PC-9 (cell line): ENCODE measurements at regions not wholly inside any gene's neighbourhood (a gene's known extent, or its start where the extent isn't known, plus 50 kb on each side); places are given as distances from the start of the nearest gene placed in this dataset.

Experiments
- BruUV-seq: library from RNA; stranded (reverse); fragments of 400-500 nt; replicated peaks from 2 replicates; lab custom pipeline; 2021; lab: Mats Ljungman, UMichigan
- CTCF ChIA-PET: fragments of 300-600 bp; sonication (Branson Sonifier 250); formaldehyde crosslinking; loops from one replicate; lab custom pipeline; 2022; ENCODE audit warnings: antibody characterized with exemption; lab: Charles Lee
- POLR2A ChIA-PET: fragments of 300-600 bp; sonication (Branson Sonifier 250); formaldehyde crosslinking; loops from one replicate; lab custom pipeline; 2022; ENCODE audit warnings: antibody characterized with exemption; ENCODE audit not compliant: unreplicated experiment; lab: Charles Lee
- DNase-seq, 2 experiments: peaks; one replicate each; pipeline versions ENCODE4 v3.0.0 to v3.0.0-alpha.2; 2015 to 2022; ENCODE audit warnings: mixed read lengths in 1 of 2
- H2AFZ ChIP-seq: fragments of 200-600 bp; sonication (generic); 2 replicates; pipeline ENCODE4 v1.8.1; 2017; ENCODE audit warnings: antibody characterized with exemption
- H3F3A ChIP-seq: fragments of 200-600 bp; sonication (generic); 2 replicates; pipeline ENCODE4 v1.8.1; 2017; ENCODE audit warnings: antibody characterized with exemption, mild to moderate bottlenecking, low read depth; ENCODE audit not compliant: insufficient read depth
- H3K27ac ChIP-seq: fragments of 200-600 bp; sonication (generic); 2 replicates; pipeline ENCODE4 v1.6.1; 2016; ENCODE audit warnings: mixed run types
- H3K27me3 ChIP-seq: fragments of 200-600 bp; sonication (generic); 2 replicates; pipeline ENCODE4 v1.6.1; 2016; ENCODE audit warnings: low read depth, mixed run types; ENCODE audit not compliant: insufficient read depth
- H3K36me3 ChIP-seq: fragments of 200-600 bp; sonication (generic); 2 replicates; pipeline ENCODE4 v1.6.1; 2016; ENCODE audit warnings: low read depth, mixed run types
- H3K4me1 ChIP-seq: fragments of 200-600 bp; sonication (generic); replicated peaks from 2 replicates; pipeline ENCODE4 v1.6.1; 2016; ENCODE audit warnings: mixed run types; ENCODE audit not compliant: insufficient read depth
- H3K4me2 ChIP-seq: fragments of 200-600 bp; sonication (generic); 2 replicates; pipeline ENCODE4 v1.6.1; 2017; ENCODE audit warnings: mixed run types
- H3K4me3 ChIP-seq: fragments of 200-600 bp; sonication (generic); 2 replicates; pipeline ENCODE4 v1.6.1; 2016; ENCODE audit warnings: mixed run types
- H3K79me2 ChIP-seq: fragments of 200-600 bp; sonication (generic); 2 replicates; pipeline ENCODE4 v1.6.1; 2017; ENCODE audit warnings: low read depth, mixed run types
- H3K9me2 ChIP-seq: fragments of 200-600 bp; sonication (generic); 2 replicates; pipeline ENCODE4 v1.8.1; 2017; ENCODE audit warnings: mild to moderate bottlenecking; ENCODE audit not compliant: insufficient read depth
- H3K9me3 ChIP-seq: fragments of 200-600 bp; sonication (generic); 2 replicates; pipeline ENCODE4 v1.8.1; 2016; ENCODE audit warnings: low read depth; ENCODE audit not compliant: insufficient read depth
- H4K20me1 ChIP-seq: fragments of 200-600 bp; sonication (generic); 2 replicates; pipeline ENCODE4 v1.8.1; 2017; ENCODE audit not compliant: insufficient read depth
- EZH2 ChIP-seq: fragments of 200-600 bp; sonication (generic); IDR thresholded peaks from 2 replicates; pipeline ENCODE4 v1.8.0; 2017; ENCODE audit warnings: antibody characterized with exemption, low read depth
- intact Hi-C: fragments of 100-400 bp; cut with micrococcal nuclease; formaldehyde crosslinking; loops from one replicate; pipeline ENCODE4 v1.10.0; 2022; ENCODE audit not compliant: unreplicated experiment
- TF ChIP-seq, protein P1 (sequence below): fragments of 200-600 bp; sonication (generic); conservative IDR thresholded peaks from 2 replicates; pipeline ENCODE4 v1.6.1; 2017; ENCODE audit warnings: mixed run types, antibody characterized with exemption, mild to moderate bottlenecking, moderate library complexity

DNA sequence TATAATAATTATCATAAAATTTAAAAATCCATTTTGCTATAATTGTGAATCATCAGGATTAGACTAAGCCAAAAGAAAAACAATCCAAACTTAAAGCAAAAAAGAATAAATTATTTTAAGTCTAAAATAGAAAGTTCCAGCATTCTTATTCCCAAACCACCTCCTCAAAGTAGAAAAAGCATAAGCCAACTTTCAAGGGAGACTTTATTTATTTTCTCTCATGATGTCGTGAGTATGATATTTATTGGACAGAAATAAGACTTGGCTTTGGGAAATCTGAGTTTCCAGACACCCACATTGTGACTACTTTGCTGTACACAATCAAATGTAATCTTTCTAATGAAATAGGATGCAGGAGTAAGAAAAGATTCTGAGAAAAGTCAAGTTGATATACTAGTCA is 372.1 kb downstream of the MTRR start:
- ChIA-PET POLR2A (no interaction called here), CTCF (no interaction called here)
- no peak overlapping the region for H3K4me2 ChIP-seq
- no TSS peak for BruUV-seq
- intact Hi-C loops, result loop anchor here (10.0 kb wide), 1 partner anchor 964 kb away; no protein-coding TSS in a partner anchor
- TF ChIP-seq, protein P1, sequence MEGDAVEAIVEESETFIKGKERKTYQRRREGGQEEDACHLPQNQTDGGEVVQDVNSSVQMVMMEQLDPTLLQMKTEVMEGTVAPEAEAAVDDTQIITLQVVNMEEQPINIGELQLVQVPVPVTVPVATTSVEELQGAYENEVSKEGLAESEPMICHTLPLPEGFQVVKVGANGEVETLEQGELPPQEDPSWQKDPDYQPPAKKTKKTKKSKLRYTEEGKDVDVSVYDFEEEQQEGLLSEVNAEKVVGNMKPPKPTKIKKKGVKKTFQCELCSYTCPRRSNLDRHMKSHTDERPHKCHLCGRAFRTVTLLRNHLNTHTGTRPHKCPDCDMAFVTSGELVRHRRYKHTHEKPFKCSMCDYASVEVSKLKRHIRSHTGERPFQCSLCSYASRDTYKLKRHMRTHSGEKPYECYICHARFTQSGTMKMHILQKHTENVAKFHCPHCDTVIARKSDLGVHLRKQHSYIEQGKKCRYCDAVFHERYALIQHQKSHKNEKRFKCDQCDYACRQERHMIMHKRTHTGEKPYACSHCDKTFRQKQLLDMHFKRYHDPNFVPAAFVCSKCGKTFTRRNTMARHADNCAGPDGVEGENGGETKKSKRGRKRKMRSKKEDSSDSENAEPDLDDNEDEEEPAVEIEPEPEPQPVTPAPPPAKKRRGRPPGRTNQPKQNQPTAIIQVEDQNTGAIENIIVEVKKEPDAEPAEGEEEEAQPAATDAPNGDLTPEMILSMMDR, result no peak
- H3F3A ChIP-seq, result no peaks in the 10 kb centered on the region
- no peaks in the 10 kb centered on the region for H3K79me2 ChIP-seq
- H3K27ac ChIP-seq, result no peak overlapping the region
- no peaks in the 10 kb centered on the region for H4K20me1 ChIP-seq
- no peaks in the 10 kb centered on the region for H3K9me3 ChIP-seq
- no peaks in the 10 kb centered on the region for H3K4me1 ChIP-seq
- DNase-seq, result no peak
- no peaks in the 10 kb centered on the region for H3K9me2 ChIP-seq
- no peaks in the 10 kb centered on the region for H3K36me3 ChIP-seq
- no peak overlapping the region for H2AFZ ChIP-seq
- peaks cover 36% of the 10 kb centered on the region for H3K27me3 ChIP-seq
- no peak overlapping the region for H3K4me3 ChIP-seq

DNA sequence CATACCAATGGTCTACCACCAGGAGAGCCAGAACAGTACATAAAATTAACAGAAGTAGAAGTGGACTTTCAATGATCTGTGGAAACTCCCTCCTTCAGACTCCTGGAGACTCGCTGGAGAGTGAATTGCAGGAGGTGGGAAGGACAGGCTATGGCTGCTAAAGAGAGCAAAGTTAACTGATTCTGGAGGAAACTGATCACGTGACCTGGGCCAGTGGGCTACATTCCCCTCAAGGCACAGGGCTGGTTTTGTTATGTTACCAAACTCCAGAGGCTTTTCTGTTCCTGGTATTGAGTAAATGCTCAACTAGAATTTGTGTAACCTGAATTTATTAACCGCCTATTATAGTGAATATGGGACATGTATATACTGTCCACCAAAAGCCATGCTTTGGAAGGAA is 372.6 kb downstream of the MTRR start:
- no peak for DNase-seq
- BruUV-seq, result no TSS peak
- H3K4me1 ChIP-seq, result no peaks in the 10 kb centered on the region
- H3K4me2 ChIP-seq, result no peak overlapping the region
- intact Hi-C loops, result loop anchor here (10.0 kb wide), 1 partner anchor 963 kb away; no protein-coding TSS in a partner anchor
- POLR2A ChIA-PET, result no interaction called here
- no peaks in the 10 kb centered on the region for H3K9me2 ChIP-seq
- H3K36me3 ChIP-seq, result no peaks in the 10 kb centered on the region
- peaks cover 41% of the 10 kb centered on the region for H3K27me3 ChIP-seq
- H3K4me3 ChIP-seq, result no peak overlapping the region
- TF ChIP-seq, protein P1, result no peak
- no peak for TF ChIP-seq EZH2
- no peaks in the 10 kb centered on the region for H4K20me1 ChIP-seq
- CTCF ChIA-PET, result no interaction called here
- H2AFZ ChIP-seq, result no peak overlapping the region
- no peak overlapping the region for H3K27ac ChIP-seq
- H3F3A ChIP-seq, result no peaks in the 10 kb centered on the region
- H3K79me2 ChIP-seq, result no peaks in the 10 kb centered on the region
- no peaks in the 10 kb centered on the region for H3K9me3 ChIP-seq

DNA sequence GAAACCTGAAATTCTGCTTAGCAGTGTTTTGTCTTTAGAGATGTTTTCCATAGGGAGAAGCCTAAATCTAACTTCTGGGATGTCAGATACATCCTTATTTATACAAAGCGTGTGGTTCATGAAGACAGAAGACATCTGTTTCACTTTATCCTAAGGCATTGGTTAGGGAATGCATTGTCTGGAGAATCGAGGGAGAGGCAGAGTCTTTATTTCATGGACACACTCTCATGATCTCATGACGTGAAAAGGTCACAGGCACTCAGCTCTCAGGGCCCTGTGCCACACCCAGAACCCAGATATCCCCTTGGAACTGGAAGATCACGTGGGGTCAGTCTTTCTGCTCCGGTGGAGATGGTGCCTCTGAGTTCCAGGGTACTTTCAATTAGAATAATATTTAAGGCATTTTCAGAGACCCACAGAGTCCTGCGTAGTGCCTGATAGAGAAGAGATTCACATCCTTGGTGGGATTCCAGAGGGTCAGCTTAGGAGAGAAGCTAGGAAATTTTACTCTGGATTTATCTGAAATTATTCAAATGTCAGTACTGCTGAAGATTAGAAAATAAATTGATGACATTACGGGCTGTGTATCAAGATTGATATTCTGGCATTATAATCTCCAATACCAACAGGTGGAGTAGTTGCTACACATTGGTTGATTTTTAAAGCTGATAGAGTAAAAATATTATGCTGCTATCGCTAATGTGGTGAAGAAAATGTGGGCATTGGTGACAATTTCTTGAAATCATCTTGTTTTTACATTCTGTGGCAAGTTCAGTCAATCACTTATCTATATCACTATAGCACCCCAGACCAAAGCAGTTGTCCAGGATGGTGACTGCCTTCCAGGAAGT is 378.3 kb downstream of the MTRR start:
- Histone ChIP-seq H3K4me1 (no peaks in the 10 kb centered on the region), H3K4me3 (no peak overlapping the region), H2AFZ (no peak overlapping the region), H3K9me2 (no peaks in the 10 kb centered on the region), H3K79me2 (no peaks in the 10 kb centered on the region), H3K36me3 (no peaks in the 10 kb centered on the region), H3K4me2 (no peak overlapping the region), H4K20me1 (no peaks in the 10 kb centered on the region), H3K9me3 (no peaks in the 10 kb centered on the region), H3F3A (no peaks in the 10 kb centered on the region), H3K27ac (no peak overlapping the region), H3K27me3 (peaks cover 52% of the 10 kb centered on the region)
- ChIA-PET CTCF (no interaction called here), POLR2A (interaction anchor here (0.7 kb wide), 1 partner anchor 545 kb away, joined by 4 read pairs; no protein-coding TSS in a partner anchor)
- TF ChIP-seq, protein P1, result peak; percentile 43; the same call in 1 of the 2 replicates
- TF ChIP-seq EZH2, result no peak
- intact Hi-C loops, result loop anchor here (10.0 kb wide), 1 partner anchor 958 kb away; no protein-coding TSS in a partner anchor
- no TSS peak for BruUV-seq
- no peak for DNase-seq
